ENCODE measurements at regions not wholly inside any gene's neighbourhood (a gene's known extent, or its start where the extent isn't known, plus 50 kb on each side); places are given as distances from the start of the nearest gene placed in this dataset.

DNA sequence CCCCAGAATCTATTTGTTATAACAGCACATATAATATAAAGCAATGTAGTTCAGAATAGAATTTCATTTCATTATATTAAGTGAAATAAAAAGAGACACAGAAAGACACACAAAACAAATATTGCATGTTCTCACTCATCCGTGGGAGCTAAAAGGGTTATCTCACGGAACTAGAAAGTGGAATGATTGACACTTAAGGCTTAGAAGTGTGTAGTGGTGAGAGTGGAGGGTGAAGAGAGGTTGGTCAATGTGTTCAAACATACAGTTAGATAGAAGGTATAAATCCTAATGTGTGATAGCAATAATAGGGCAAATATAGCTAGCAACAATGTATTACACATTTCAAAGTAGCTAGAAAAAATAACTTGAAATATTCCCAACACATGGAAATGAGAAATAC is 1001.7 kb upstream of the TMPRSS15 start:
- TF ChIP-seq, protein P1, sequence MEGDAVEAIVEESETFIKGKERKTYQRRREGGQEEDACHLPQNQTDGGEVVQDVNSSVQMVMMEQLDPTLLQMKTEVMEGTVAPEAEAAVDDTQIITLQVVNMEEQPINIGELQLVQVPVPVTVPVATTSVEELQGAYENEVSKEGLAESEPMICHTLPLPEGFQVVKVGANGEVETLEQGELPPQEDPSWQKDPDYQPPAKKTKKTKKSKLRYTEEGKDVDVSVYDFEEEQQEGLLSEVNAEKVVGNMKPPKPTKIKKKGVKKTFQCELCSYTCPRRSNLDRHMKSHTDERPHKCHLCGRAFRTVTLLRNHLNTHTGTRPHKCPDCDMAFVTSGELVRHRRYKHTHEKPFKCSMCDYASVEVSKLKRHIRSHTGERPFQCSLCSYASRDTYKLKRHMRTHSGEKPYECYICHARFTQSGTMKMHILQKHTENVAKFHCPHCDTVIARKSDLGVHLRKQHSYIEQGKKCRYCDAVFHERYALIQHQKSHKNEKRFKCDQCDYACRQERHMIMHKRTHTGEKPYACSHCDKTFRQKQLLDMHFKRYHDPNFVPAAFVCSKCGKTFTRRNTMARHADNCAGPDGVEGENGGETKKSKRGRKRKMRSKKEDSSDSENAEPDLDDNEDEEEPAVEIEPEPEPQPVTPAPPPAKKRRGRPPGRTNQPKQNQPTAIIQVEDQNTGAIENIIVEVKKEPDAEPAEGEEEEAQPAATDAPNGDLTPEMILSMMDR (IDR thresholded peaks at IDR 0.05; ENCODE audit: insufficient read depth, low read depth, low read length): no peak
- no peak for TF ChIP-seq EZH2 (IDR thresholded peaks at IDR 0.05; ENCODE audit: insufficient read depth, low read length)

Data from astrocyte (in vitro differentiated cells and primary cell).